H4 (cell line): ENCODE measurements at regions not wholly inside any gene's neighbourhood (a gene's known extent, or its start where the extent isn't known, plus 50 kb on each side); places are given as distances from the start of the nearest gene placed in this dataset.

Experiments used
- DNase-seq: peaks from one replicate; pipeline ENCODE4 v3.0.0-alpha.2; 2015; ENCODE audit warnings: low spot score

DNA sequence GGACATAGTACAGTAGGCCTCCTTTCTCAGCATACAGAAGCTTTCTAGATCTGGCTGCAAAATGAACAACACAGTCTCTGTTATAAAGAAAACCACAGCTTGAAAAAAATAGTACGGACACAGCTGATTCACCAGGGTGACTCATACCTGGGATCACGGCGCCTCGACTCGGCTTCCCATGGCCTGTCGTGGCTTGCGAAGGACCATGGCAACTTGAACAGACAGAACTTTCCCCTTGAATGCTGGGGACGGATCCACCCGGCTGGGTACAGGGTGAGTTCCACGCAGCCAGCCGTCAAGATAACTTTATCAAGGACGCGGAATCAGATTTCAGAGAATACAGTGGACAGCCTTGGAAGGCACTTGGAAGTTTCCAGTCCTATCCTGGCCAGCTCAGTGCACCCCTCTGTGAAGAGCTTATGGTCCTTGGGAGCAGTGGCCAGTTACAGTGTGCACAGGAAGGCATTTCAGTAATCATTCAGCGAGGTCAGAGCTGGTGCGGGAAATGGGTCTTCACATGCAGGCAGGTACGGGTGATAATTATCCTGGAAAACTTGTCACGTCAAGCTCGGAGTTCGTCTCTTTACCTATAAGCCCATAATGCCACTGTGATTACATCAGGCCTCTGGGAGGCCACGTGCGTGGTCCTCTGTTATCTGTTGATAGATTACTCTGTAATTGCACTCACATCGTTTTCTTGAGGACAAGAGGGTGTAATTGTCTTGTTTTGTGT, 57.9 kb upstream of the MAF start:
- DNase-seq = peak; percentile 90

DNA sequence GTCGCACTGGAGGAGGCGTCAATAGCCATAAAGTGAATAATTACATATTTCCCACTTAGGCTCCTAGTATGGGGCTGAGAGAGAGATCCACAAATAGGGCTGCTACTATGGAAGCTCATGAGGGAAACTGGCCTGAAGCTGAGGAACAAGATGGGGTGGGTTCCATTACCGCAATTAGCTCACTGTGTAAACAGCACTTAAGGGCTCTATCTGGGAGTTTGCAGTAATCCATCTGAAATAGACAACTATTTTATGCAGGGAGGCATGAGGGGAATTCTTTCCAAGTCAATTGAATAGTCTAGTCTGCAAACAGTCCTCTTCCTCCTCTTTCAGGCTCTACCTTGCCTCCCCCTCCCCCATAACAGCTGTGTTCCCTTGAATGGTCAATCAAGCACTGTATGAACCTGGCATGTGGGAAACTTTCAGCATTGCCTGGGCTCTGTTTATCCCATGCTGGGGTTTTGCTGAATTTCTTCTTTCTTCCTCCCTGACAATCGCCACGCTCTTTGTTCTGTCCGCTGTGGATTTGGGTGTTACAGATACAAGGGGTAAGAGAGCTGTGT, 56.1 kb upstream of the MAF start:
- DNase-seq = no peak

DNA sequence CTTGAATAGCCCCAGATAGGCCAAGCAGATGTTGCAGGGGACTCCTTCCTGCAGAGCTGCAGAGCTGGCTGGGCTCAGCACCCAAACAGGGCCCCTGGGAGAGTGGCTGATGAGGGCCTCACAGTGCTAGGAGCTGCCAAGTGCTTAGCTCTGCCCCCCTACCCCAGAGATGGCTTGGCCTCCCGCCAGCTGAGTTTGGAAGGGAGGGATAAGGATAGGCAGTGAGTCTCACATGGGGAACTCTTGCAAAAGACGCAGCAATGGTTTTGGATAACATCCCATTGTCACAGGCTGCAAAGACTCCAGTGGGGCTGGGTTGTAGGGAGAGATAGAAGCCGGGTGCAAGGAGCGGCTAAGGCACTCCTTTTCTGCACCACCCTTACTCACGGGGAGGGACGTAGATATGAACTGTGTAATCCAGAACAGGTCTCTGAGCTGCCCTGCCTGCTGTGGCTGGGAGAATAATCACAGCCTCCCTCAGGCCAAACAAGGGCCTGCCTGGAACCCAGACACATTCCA, 52.9 kb upstream of the MAF start:
- no peak for DNase-seq

DNA sequence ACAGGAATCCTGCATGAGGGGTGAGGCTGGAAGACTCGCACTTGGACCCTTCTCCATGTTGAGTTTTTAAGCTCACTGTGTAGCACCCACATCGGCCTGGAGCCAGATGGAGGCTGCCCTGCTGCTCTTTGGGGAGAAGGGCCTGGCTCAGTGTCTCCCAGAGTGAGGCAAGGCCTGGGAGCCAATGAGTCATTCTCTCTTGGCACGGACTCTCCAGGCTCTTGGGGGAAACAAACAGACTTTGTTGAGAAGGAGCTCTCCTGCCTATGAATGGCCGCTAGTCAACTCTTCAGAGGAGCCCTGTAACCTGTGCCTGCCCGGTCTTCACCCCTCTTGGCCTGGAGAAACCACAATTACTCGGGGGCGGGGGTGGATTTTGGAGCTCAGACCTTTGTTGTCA, 50.8 kb upstream of the MAF start:
- DNase-seq = peak; percentile 66
